Psoas muscle (tissue), 7 donors: ENCODE measurements at regions not wholly inside any gene's neighbourhood (a gene's known extent, or its start where the extent isn't known, plus 50 kb on each side); places are given as distances from the start of the nearest gene placed in this dataset.

Experiments
- ATAC-seq, 4 donors: fragments of 200-7000 bp; cut with Tn5 transposase; one replicate each; pipeline ENCODE4 v1.9.1; 2020; ENCODE audit warnings: moderate library complexity in 3 of 4, mild to moderate bottlenecking in 2 of 4
- DNase-seq, 2 donors: peaks; one replicate each; pipeline ENCODE4 v3.0.0-alpha.2; 2020
- H3K27ac ChIP-seq: fragments of 200-600 bp; one replicate; pipeline ENCODE4 v1.8.0; 2022
- H3K27me3 ChIP-seq, 3 donors: fragments of 200-600 bp in 1 of 3; one replicate each; pipeline versions ENCODE4 v1.6.1 to v1.8.0; 2013 to 2022; ENCODE audit warnings: low read length in 2 of 3, mild to moderate bottlenecking in 2 of 3, moderate library complexity in 1 of 3; ENCODE audit not compliant: insufficient read depth in 3 of 3
- H3K36me3 ChIP-seq, 2 donors: fragments of 200-600 bp in 1 of 2; one replicate each; pipeline versions ENCODE4 v1.6.1 to v1.8.0; 2013 to 2022; ENCODE audit warnings: low read depth in 1 of 2, mild to moderate bottlenecking in 1 of 2, moderate library complexity in 1 of 2; ENCODE audit not compliant: insufficient read depth in 1 of 2
- H3K4me1 ChIP-seq: fragments of 200-600 bp; one replicate; pipeline ENCODE4 v1.8.0; 2022
- H3K4me3 ChIP-seq: fragments of 200-600 bp; one replicate; pipeline ENCODE4 v1.8.0; 2022; ENCODE audit warnings: mild to moderate bottlenecking
- H3K9me3 ChIP-seq: fragments of 200-600 bp; one replicate; pipeline ENCODE4 v1.8.0; 2022
- WGBS, 3 donors: extraction: QIAGEN DNeasy Blood & Tissue Kit; methylation state at CpG; one replicate each; pipeline versions ENCODE4 v1.1.6 to v1.1.7; 2013; 5-methylcytosine and 5-hydroxymethylcytosine counted together
- intact Hi-C, 2 donors: fragments of 100-400 bp; cut with DNase I; formaldehyde crosslinking; loops; one replicate each; pipeline versions ENCODE4 v1.11.0 to v1.14.2; 2022
- TF ChIP-seq, protein P1 (sequence below): fragments of 200-600 bp; IDR thresholded peaks from one replicate; pipeline ENCODE4 v1.8.0; 2022; ENCODE audit warnings: antibody characterized with exemption
- donor health status: healthy with polysubstance abuse.
- donor health status: DM: no; HTN: no; CAD: no; lungs with moderate emphysema.
- donor health status: Bipolar disorder and iron deficiency.
- donor health status: healthy.
- donor health status: DM: yes; HTN: yes; CAD: no.
- donor health status: DM: no; HTN: no; CAD: no.
- donor health status: DM: yes; HTN: yes; CAD: no.

DNA sequence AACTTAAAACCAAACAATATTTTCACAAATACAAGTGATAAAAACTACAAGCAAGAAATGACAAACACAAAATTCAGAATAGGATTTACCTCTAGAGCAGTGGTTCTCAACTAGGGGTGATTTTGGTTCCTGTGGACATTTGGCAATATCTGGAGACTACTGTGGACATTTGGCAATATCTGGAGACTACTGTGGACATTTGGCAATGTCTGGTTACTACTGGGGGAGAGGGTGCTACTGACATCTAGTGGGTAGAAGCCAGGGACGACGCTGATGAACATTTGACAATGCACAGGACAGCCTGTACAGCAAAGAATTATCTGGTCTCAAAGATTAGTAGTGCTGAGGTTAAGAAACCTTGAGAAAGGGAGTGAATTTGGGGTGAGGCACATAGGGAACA lies 169.8 kb downstream of the CLCN4 start:
- WGBS, 3 donors = 41 to 57% (median 48%) methylated on average over 2 of the region's 2 CpGs
- no peak for DNase-seq
- peak; percentile 28 to 71 (median 53) for ATAC-seq
- H3K4me3 ChIP-seq = no peak overlapping the region
- no peaks in the 10 kb centered on the region for H3K9me3 ChIP-seq
- no peak overlapping the region for H3K27ac ChIP-seq
- no peaks in the 10 kb centered on the region for H3K36me3 ChIP-seq
- H3K27me3 ChIP-seq = no peaks in the 10 kb centered on the region
- TF ChIP-seq, protein P1, sequence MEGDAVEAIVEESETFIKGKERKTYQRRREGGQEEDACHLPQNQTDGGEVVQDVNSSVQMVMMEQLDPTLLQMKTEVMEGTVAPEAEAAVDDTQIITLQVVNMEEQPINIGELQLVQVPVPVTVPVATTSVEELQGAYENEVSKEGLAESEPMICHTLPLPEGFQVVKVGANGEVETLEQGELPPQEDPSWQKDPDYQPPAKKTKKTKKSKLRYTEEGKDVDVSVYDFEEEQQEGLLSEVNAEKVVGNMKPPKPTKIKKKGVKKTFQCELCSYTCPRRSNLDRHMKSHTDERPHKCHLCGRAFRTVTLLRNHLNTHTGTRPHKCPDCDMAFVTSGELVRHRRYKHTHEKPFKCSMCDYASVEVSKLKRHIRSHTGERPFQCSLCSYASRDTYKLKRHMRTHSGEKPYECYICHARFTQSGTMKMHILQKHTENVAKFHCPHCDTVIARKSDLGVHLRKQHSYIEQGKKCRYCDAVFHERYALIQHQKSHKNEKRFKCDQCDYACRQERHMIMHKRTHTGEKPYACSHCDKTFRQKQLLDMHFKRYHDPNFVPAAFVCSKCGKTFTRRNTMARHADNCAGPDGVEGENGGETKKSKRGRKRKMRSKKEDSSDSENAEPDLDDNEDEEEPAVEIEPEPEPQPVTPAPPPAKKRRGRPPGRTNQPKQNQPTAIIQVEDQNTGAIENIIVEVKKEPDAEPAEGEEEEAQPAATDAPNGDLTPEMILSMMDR = peak; percentile 31
- no peaks in the 10 kb centered on the region for H3K4me1 ChIP-seq
- intact Hi-C loops = loop anchor here in 1 of 2 donors (5.0 kb wide), 1 partner anchor 139 kb away; no protein-coding TSS in a partner anchor

DNA sequence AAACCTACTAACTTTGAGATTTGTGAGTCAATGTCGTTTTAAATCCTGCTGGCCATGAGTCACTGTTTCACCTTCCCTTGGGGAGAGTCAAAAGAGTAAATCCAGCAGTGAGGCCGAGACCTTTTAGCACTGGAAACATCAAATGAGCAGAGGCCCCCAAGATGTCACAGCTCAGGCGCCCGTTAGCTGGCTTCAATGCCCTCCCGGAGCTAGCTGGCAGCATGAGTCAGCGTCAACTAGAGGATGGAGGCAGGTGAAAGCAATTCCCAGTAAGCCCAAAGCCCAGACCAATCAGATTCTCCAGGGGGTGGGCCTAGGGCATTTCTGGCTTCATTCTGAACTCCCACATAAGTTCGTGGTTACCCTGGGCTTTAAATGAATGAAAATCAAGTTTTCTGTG lies 170.9 kb downstream of the CLCN4 start:
- H3K27me3 ChIP-seq = no peaks in the 10 kb centered on the region
- intact Hi-C loops = loop anchor here in 1 of 2 donors (5.0 kb wide), 1 partner anchor 140 kb away; no protein-coding TSS in a partner anchor
- ATAC-seq (no peak), DNase-seq (no peak)
- no peaks in the 10 kb centered on the region for H3K9me3 ChIP-seq
- no peak overlapping the region for H3K4me3 ChIP-seq
- 40 to 52% (median 42%) methylated on average over 7 of the region's 7 CpGs for WGBS, 3 donors
- H3K36me3 ChIP-seq = no peaks in the 10 kb centered on the region
- H3K4me1 ChIP-seq = no peaks in the 10 kb centered on the region
- TF ChIP-seq, protein P1 = no peak
- no peak overlapping the region for H3K27ac ChIP-seq

DNA sequence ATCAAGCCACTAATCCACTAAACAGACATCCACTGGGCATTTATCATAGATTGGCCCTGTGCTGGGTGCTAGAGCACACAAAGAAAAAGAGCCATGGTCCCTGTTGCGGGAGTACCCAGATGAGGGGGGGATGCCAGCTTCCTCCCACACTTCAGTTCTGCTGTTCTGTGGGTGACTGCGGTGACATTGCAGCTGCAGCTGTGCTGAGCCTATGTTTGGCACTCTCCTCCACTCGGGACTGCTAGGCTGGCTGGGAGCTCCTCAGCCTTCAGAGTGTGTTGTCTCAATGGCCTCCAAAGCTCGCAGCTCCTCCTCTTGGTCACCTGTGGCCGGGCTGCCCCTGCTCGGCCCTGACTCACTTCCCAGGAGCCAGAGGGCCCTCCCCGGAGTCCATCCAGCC lies 173.2 kb downstream of the CLCN4 start:
- 73 to 80% (median 74%) methylated on average over 4 to 7 of the region's 7 CpGs for WGBS, 3 donors
- Histone ChIP-seq H3K27ac (no peak overlapping the region), H3K36me3 (no peaks in the 10 kb centered on the region), H3K9me3 (no peaks in the 10 kb centered on the region), H3K27me3 (no peaks in the 10 kb centered on the region), H3K4me1 (no peaks in the 10 kb centered on the region), H3K4me3 (no peak overlapping the region)
- intact Hi-C loops = loop anchor here in 1 of 2 donors (5.0 kb wide), 1 partner anchor 143 kb away; no protein-coding TSS in a partner anchor
- no peak for DNase-seq
- no peak for ATAC-seq
- TF ChIP-seq, protein P1 = no peak

DNA sequence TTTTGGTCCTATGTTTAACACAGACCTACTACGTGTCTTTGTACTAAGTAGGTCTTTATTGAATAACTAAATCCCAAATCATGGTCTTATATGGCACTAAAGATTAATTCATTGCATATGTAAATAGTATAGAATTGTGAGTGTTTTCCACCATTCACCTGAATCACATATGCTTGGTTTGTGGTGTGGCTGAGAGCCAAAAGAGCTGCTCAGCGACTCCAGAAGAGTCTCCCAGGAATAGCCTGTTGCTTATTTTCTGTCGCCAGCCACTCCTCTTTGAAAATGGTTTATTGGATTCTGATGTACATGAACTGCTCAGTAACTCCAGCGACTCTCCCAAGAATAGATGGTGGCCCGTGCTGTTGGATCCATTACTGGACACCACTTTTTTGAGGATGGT lies 184.5 kb downstream of the CLCN4 start:
- intact Hi-C loops = no loop called here
- WGBS, 3 donors = 63 to 82% (median 80%) methylated on average over 5 of the region's 5 CpGs
- no peak for DNase-seq
- Histone ChIP-seq H3K9me3 (peaks cover 5% of the 10 kb centered on the region), H3K27me3 (no peaks in the 10 kb centered on the region), H3K36me3 (no peaks in the 10 kb centered on the region), H3K27ac (no peak overlapping the region), H3K4me1 (no peaks in the 10 kb centered on the region), H3K4me3 (no peak overlapping the region)
- TF ChIP-seq, protein P1 = no peak
- ATAC-seq = no peak

DNA sequence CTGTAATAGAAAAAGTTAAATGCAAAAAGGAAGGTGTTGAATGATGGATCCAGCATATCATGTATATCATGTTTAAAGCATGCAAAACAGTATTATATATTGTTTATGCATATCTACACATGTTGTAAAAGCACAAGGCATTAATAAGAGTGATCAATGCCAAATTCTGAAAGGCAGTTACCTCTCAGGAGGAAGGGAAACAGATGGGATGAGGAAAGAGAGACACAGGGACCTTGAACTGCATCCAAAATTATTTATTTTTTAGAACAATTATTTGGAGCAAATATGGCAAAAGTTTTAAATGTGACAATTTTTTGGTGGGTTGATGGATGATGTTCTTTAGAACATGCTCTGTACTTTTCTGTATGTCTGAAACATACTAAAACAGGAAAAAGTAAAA lies 193.4 kb downstream of the CLCN4 start:
- H3K27me3 ChIP-seq = no peaks in the 10 kb centered on the region
- no peak overlapping the region for H3K4me3 ChIP-seq
- no peak overlapping the region for H3K27ac ChIP-seq
- peaks cover 14% of the 10 kb centered on the region for H3K9me3 ChIP-seq
- H3K36me3 ChIP-seq = no peaks in the 10 kb centered on the region
- no peak for ATAC-seq
- DNase-seq = no peak
- TF ChIP-seq, protein P1 = no peak
- intact Hi-C loops = no loop called here
- no peaks in the 10 kb centered on the region for H3K4me1 ChIP-seq
